ENCODE measurements at regions not wholly inside any gene's neighbourhood (a gene's known extent, or its start where the extent isn't known, plus 50 kb on each side); places are given as distances from the start of the nearest gene placed in this dataset.

DNA sequence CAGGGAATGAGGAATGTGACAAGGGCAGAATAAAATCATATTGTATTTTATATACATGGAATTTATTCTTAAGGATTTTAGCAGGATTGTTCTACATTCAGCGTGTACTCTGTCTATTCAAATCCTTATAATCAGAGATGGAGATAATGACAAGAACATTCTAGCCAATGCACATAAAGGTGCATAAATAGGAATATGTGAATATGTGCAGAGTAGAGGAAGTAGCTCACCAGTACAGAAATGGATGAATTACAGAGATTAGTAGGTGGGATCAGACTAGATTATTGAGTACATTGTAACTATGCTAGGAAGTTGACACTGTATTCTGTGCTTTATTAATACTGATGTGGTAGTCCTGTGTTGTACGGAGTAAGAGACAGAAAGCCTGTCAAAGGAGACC, 1308.8 kb downstream of the FAM181B start:
- TF ChIP-seq, protein P1, sequence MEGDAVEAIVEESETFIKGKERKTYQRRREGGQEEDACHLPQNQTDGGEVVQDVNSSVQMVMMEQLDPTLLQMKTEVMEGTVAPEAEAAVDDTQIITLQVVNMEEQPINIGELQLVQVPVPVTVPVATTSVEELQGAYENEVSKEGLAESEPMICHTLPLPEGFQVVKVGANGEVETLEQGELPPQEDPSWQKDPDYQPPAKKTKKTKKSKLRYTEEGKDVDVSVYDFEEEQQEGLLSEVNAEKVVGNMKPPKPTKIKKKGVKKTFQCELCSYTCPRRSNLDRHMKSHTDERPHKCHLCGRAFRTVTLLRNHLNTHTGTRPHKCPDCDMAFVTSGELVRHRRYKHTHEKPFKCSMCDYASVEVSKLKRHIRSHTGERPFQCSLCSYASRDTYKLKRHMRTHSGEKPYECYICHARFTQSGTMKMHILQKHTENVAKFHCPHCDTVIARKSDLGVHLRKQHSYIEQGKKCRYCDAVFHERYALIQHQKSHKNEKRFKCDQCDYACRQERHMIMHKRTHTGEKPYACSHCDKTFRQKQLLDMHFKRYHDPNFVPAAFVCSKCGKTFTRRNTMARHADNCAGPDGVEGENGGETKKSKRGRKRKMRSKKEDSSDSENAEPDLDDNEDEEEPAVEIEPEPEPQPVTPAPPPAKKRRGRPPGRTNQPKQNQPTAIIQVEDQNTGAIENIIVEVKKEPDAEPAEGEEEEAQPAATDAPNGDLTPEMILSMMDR (IDR thresholded peaks at IDR 0.05): no peak
- no peak for TF ChIP-seq POLR2A (IDR thresholded peaks at IDR 0.05)
